T-helper 1 cell treated with Interleukin-12 subunit alpha and Interleukin-12 subunit beta and Interleukin-4 antibody, amounts not matched to agents 30 μg/mL and 1 μg/mL, for 36 hours (primary cell): ENCODE measurements at regions not wholly inside any gene's neighbourhood (a gene's known extent, or its start where the extent isn't known, plus 50 kb on each side); places are given as distances from the start of the nearest gene placed in this dataset.
"Not testable (repeated sequence)": the region's sequence is repeated elsewhere in the genome, so short reads cannot be mapped to it uniquely, and the experiment has no call there.

Experiments
- H3K27ac Mint-ChIP-seq: one replicate; pipeline ENCODE4 v1.8.0; 2021; ENCODE audit warnings: mild to moderate bottlenecking, mixed read lengths
- H3K27me3 Mint-ChIP-seq: one replicate; pipeline ENCODE4 v1.8.0; 2021; ENCODE audit warnings: low read depth, mixed read lengths
- H3K36me3 Mint-ChIP-seq: one replicate; pipeline ENCODE4 v1.8.0; 2021; ENCODE audit warnings: low read depth, mixed read lengths
- H3K4me1 Mint-ChIP-seq: one replicate; pipeline ENCODE4 v1.8.0; 2021; ENCODE audit warnings: low read depth, mixed read lengths
- H3K4me3 Mint-ChIP-seq: one replicate; pipeline ENCODE4 v1.8.0; 2021; ENCODE audit warnings: mild to moderate bottlenecking, moderate library complexity, mixed read lengths
- H3K9me3 Mint-ChIP-seq: one replicate; pipeline ENCODE4 v1.8.0; 2021; ENCODE audit warnings: mixed read lengths

- Mint-ChIP-seq H3K27ac (no peak overlapping the region), H3K9me3 (peaks cover 26% of the 10 kb centered on the region), H3K4me1 (no peaks in the 10 kb centered on the region), H3K27me3 (no peaks in the 10 kb centered on the region), H3K4me3 (no peak overlapping the region), H3K36me3 (peaks cover 8% of the 10 kb centered on the region)
Measured at GRCh38 chr6:166803471-166803870, 152.9 kb downstream of the RNASET2 start.

- no peaks in the 10 kb centered on the region for H3K4me1 Mint-ChIP-seq
- H3K27me3 Mint-ChIP-seq, result no peaks in the 10 kb centered on the region
- no peak overlapping the region for H3K4me3 Mint-ChIP-seq
- H3K9me3 Mint-ChIP-seq, result peaks cover 18% of the 10 kb centered on the region
- H3K36me3 Mint-ChIP-seq, result peaks cover 4% of the 10 kb centered on the region
- no peak overlapping the region for H3K27ac Mint-ChIP-seq
Measured at GRCh38 chr6:166802401-166802800, 153.9 kb downstream of the RNASET2 start.

GRCh38 chr6:166800137-166800536, 156.2 kb downstream of the RNASET2 start:
- H3K27me3 Mint-ChIP-seq, result no peaks in the 10 kb centered on the region
- H3K4me1 Mint-ChIP-seq, result no peaks in the 10 kb centered on the region
- no peaks in the 10 kb centered on the region for H3K36me3 Mint-ChIP-seq
- no peaks in the 10 kb centered on the region for H3K9me3 Mint-ChIP-seq
- no peak overlapping the region for H3K27ac Mint-ChIP-seq
- no peak overlapping the region for H3K4me3 Mint-ChIP-seq

DNA sequence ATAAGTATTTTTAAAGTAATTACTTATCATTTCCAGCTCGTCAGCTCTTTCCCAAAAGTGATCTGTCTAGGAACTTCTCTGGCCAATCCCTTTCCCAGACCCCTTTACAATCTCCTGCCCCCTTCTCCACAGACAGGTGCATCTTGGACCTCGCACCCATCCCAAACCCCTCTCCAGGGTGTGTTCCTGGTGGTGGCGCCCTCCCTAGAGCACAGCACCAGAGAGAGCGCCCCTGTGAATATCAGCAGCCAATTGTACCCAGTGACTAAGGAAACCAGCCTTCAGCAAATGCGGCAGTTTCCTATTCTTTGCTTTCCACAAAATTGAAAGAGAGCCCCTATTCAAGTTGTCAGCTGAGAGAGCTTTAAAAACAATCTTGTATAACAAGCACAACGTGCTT, 157.7 kb downstream of the RNASET2 start:
- H3K27ac Mint-ChIP-seq, result no peak overlapping the region
- no peaks in the 10 kb centered on the region for H3K4me1 Mint-ChIP-seq
- H3K36me3 Mint-ChIP-seq, result no peaks in the 10 kb centered on the region
- no peaks in the 10 kb centered on the region for H3K9me3 Mint-ChIP-seq
- H3K27me3 Mint-ChIP-seq, result no peaks in the 10 kb centered on the region
- H3K4me3 Mint-ChIP-seq, result no peak overlapping the region

GRCh38 chr6:166796610-166797009, 159.7 kb downstream of the RNASET2 start:
- Mint-ChIP-seq H3K36me3 (no peaks in the 10 kb centered on the region), H3K9me3 (no peaks in the 10 kb centered on the region), H3K27ac (no peak overlapping the region), H3K27me3 (peaks cover 3% of the 10 kb centered on the region), H3K4me1 (no peaks in the 10 kb centered on the region), H3K4me3 (no peak overlapping the region)

DNA sequence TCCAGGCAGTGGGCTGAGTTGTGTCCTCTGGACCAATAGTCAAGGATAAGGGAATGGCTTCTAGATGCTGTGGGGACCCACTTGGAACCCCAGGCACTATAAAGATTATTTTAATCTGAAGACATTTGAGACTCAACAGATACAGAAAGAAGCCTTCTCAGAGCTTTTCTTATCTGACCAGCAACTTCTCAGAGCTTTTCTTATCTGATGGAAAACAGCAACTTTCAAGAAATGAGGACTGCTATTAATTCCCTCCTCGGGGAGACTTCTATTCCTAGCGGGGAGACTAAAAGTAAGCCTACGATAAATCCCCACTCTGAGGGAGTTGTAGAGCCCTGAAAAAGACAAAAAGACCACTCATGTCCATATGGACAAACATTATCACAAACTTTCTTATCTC, 160.5 kb downstream of the RNASET2 start:
- H3K9me3 Mint-ChIP-seq, result no peaks in the 10 kb centered on the region

DNA sequence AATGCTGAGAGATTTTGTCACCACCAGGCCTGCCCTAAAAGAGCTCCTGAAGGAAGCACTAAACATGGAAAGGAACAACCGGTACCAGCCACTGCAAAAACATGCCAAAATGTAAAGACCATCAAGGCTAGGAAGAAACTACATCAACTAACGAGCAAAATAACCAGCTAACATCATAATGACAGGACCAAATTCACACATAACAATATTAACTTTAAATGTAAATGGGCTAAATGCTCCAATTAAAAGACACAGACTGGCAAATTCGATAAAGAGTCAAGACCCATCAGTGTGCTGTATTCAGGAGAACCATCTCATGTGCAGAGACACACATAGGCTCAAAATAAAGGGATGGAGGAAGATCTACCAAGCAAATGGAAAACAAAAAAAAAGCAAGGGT, 163.8 kb upstream of the RPS6KA2 start:
- H3K27ac Mint-ChIP-seq, H3K27me3 Mint-ChIP-seq, H3K36me3 Mint-ChIP-seq, H3K4me3 Mint-ChIP-seq, H3K4me1 Mint-ChIP-seq, H3K9me3 Mint-ChIP-seq: not testable (repeated sequence)

More for the DNA sequence above, 160.5 kb downstream of the RNASET2 start:
- no peak overlapping the region for H3K4me3 Mint-ChIP-seq
- H3K27ac Mint-ChIP-seq, result no peak overlapping the region
- H3K4me1 Mint-ChIP-seq, result no peaks in the 10 kb centered on the region
- H3K27me3 Mint-ChIP-seq, result peaks cover 6% of the 10 kb centered on the region
- no peaks in the 10 kb centered on the region for H3K36me3 Mint-ChIP-seq

DNA sequence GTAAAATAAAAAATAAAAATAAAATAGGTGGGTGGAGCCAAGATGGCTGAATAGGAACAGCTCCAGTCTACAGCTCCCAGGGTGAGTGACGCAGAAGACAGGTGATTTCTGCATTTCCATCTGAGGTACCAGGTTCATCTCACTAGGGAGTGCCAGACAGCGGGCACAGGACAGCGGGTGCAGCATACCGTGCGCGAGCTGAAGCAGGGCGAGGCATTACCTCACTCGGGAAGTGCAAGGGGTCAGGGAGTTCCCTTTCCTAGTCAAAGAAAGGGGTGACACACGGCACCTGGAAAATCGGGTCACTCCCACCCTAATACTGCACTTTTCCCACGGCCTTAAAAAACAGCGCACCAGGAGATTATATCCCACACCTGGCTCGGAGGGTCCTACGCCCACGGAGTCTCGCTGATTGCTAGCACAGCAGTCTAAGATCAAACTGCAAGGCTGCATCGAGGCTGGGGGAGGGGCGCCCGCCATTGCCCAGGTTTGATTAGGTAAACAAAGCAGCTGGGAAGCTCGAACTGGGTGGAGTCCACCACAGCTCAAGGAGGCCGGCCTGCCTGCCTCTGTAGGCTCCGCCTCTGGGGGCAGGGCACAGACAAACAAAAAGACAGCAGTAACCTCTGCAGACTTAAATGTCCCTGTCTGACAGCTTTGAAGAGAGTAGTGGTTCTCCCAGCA, 161.9 kb upstream of the RPS6KA2 start:
- H3K36me3 Mint-ChIP-seq, H3K9me3 Mint-ChIP-seq, H3K4me3 Mint-ChIP-seq, H3K27me3 Mint-ChIP-seq, H3K27ac Mint-ChIP-seq, H3K4me1 Mint-ChIP-seq: not testable (repeated sequence)

DNA sequence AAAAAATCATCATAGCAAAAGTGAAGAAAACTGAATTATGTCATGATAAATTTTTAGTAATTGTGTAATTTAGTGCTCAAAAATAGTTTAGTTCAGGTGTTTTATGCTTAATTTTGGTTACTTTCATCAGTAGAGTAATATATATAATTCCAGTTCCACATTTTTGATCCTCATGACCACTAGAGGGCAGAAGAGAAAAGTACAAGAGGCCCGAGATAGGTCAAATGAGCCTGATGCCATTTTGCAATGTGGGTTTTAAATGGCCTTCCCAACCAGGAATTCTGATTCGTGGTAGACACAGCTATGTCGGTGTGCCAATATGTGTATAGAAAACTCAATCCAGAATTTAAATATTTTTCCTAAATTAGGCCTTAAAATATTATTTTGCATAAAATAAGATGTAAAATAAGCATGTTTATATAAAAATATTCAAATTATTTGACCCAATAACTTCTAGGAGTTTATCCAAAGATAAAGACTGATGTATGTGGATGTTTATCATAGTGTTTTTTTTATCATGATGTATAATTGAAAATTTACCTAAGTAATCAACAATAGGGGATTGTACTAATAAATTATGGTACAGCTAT, 159.7 kb upstream of the RPS6KA2 start:
- no peak overlapping the region for H3K27ac Mint-ChIP-seq

DNA sequence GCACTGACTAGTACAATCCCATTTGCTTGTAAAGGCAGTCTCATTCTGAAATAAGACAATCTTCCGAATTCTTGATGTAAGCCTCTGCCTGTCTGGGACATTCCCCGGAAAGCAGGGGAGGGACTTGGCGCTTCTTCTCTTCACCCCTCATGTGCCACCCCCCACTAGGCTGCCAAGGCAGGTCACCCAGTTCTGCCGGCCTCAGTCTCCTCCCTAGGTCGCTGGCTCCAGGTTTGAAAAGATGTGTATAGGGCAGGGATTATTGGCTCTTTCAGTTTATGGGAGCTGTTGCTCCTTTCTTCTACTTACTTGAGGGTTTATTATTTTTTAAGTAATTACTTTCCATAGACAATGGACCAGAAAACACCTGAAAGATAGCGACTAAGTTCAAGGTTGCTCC, 158.1 kb upstream of the RPS6KA2 start:
- no peak overlapping the region for H3K4me3 Mint-ChIP-seq
- H3K36me3 Mint-ChIP-seq, result no peaks in the 10 kb centered on the region
- peaks cover 4% of the 10 kb centered on the region for H3K27me3 Mint-ChIP-seq
- no peaks in the 10 kb centered on the region for H3K4me1 Mint-ChIP-seq
- H3K27ac Mint-ChIP-seq, result no peak overlapping the region
- no peaks in the 10 kb centered on the region for H3K9me3 Mint-ChIP-seq

More for the DNA sequence above, 159.7 kb upstream of the RPS6KA2 start:
- no peak overlapping the region for H3K4me3 Mint-ChIP-seq
- no peaks in the 10 kb centered on the region for H3K9me3 Mint-ChIP-seq
- H3K27me3 Mint-ChIP-seq, result peaks cover 8% of the 10 kb centered on the region
- H3K36me3 Mint-ChIP-seq, result no peaks in the 10 kb centered on the region
- H3K4me1 Mint-ChIP-seq, result no peaks in the 10 kb centered on the region

DNA sequence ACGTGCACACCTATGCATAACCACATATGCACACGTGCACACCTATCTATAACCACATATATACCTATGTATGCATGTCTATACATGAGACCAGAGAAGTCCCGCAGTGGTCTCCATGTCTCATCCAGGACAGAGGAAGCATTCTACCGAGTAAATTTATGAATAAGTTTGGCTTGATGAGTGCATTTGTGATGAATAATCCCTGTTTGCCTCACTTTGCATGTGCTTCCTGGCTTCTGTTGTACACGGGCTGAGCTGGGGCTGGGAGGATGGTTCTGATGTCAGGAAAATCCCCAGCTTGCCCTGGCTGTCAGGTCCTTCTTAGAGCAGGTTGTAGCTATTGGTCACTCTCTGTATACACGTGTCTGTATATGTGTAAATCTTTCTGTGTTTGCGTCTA, 157.6 kb upstream of the RPS6KA2 start:
- no peak overlapping the region for H3K27ac Mint-ChIP-seq
- H3K36me3 Mint-ChIP-seq, result no peaks in the 10 kb centered on the region
- H3K4me3 Mint-ChIP-seq, result no peak overlapping the region
- H3K27me3 Mint-ChIP-seq, result peaks cover 4% of the 10 kb centered on the region
- no peaks in the 10 kb centered on the region for H3K4me1 Mint-ChIP-seq
- no peaks in the 10 kb centered on the region for H3K9me3 Mint-ChIP-seq

- Mint-ChIP-seq H3K9me3 (no peaks in the 10 kb centered on the region), H3K4me3 (no peak overlapping the region), H3K4me1 (no peaks in the 10 kb centered on the region), H3K27me3 (no peaks in the 10 kb centered on the region), H3K36me3 (no peaks in the 10 kb centered on the region), H3K27ac (no peak overlapping the region)
Measured at GRCh38 chr6:166782520-166782919, 155.5 kb upstream of the RPS6KA2 start.

DNA sequence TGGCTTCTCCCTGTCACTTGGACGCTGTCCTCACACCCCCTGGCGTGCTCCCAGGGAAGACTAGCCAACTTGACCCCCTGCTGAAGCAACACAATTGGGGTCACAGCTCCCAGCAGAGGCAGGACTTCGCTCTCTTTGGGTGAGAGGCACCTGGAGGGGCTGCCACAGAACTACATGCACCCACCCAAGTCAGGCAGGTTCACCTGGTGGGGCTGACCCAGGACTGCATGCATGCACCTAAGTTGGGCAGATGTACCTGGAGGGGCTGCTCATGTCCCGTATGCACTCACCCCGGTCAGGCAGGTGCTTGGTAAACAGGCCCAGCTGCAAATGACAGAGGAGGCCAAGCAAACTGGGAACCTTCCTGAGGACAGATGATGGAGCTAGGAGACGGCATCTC, 154.3 kb upstream of the RPS6KA2 start:
- Mint-ChIP-seq H3K4me3 (no peak overlapping the region), H3K4me1 (no peaks in the 10 kb centered on the region), H3K27ac (no peak overlapping the region), H3K27me3 (no peaks in the 10 kb centered on the region), H3K9me3 (no peaks in the 10 kb centered on the region), H3K36me3 (no peaks in the 10 kb centered on the region)

- Mint-ChIP-seq H3K27me3 (peaks cover 5% of the 10 kb centered on the region), H3K4me1 (peaks cover 2% of the 10 kb centered on the region), H3K27ac (no peak overlapping the region), H3K36me3 (no peaks in the 10 kb centered on the region), H3K4me3 (no peak overlapping the region), H3K9me3 (no peaks in the 10 kb centered on the region)
Measured at GRCh38 chr6:166779963-166780683, 153.1 kb upstream of the RPS6KA2 start.

DNA sequence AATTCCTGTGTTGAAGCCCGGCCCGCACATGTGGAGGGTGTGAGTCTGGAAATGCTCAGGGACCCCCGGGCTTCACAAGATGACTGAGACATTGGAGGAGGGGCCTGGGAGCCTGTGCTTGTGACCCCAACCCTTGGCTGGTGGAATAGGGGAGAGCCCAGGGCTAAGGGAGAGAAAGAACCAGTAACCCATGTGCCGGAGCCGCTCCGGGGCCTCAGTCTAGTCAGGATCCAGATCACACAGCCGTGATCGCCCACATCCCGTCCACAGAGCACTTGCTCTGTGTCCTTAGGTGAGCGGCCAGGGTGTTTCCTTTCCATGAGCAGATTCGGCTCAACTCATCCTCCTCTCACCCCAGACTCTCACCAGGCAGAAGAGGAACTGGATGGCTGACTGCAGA, 152.3 kb upstream of the RPS6KA2 start:
- Mint-ChIP-seq H3K9me3 (no peaks in the 10 kb centered on the region), H3K36me3 (no peaks in the 10 kb centered on the region), H3K27ac (no peak overlapping the region), H3K4me1 (peaks cover 2% of the 10 kb centered on the region), H3K4me3 (no peak overlapping the region), H3K27me3 (peaks cover 5% of the 10 kb centered on the region)
